Activated CD8-positive, alpha-beta memory T cell treated with anti-CD3 and anti-CD28 coated beads, Interleukin-2, amount 50 U/mL, for 1 hour (primary cell): ENCODE measurements at regions not wholly inside any gene's neighbourhood (a gene's known extent, or its start where the extent isn't known, plus 50 kb on each side); places are given as distances from the start of the nearest gene placed in this dataset.
"Not testable (repeated sequence)": the region's sequence is repeated elsewhere in the genome, so short reads cannot be mapped to it uniquely, and the experiment has no call there.

ENCODE experiments used
- DNase-seq: peaks from one replicate; pipeline ENCODE4 v3.0.0-alpha.2; 2020; ENCODE audit errors: extremely low read depth

DNA sequence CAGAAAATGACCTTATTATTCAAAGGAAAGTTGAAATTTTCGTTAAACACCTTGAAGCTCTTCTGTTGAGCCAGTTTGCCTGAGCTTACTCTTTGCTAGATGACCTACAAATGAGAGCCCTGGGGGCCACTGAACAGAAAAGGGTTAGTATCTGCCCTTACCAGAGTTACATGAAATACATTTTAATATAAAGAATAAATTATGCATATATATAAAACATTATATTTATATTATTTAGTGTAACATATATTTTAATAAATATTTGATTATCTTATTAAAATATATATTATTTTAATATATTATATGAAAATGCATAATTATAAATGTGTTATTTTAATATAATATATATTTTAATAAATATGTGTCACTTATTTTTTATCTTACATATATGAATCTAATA, 628.4 kb upstream of the TPK1 start:
- DNase-seq, result no peak

DNA sequence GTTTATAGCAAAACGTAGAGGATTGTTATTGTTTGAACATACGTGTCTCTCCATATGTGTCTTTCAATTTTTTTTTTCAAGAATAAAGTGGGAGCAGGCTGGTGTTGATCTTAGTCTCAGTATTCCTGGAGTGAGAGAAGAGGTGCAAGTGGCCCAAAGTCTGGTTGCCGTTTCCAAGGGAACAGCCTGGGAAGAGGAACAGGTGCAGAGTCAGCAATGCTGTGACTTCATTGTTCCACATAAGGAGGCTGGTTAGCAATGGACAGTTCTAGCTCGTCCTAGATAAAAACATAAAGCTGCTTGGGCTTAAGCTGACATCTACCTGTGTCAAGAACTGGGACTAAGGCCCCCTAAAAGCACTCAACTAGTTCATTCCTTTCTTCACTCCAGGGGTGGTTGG, 626.6 kb upstream of the TPK1 start:
- no peak for DNase-seq

DNA sequence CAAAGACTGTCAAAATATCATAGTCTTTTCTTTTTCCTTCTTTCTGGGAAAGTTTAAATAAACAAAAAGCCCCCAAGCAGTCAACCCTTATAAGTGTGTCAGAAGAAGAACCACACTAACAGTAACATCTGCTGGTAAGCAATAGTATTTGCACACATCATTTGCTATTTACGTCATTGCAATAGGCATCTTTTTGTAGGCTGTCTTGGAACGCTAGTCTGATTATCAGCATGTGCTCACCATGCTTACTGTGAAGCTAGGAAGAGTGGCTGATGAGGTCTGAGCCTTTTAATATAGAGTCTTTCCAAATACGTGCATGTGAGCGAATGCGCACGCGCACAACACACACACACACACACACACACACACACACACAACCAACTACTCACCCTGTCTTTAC, 599.0 kb upstream of the TPK1 start:
- no peak for DNase-seq

DNA sequence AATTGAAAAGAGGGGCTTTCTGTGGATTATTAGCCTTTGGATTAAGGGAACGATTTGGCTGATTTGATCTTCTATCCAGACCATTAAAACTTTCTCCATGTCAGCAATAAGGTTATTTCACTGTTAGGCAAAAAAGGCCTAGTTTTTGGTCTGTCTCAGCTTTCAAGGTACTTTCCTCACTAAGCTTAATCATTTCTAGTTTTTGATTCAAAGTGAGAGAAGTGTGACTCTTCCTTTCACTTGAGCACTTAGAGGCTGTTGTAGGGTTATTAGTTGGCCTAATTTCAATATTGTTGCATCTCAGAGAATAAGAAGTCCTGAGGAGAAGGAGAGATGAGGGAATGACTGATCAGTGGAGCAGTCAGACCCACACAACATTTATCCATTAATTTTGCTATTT, 596.0 kb upstream of the TPK1 start:
- no peak for DNase-seq

DNA sequence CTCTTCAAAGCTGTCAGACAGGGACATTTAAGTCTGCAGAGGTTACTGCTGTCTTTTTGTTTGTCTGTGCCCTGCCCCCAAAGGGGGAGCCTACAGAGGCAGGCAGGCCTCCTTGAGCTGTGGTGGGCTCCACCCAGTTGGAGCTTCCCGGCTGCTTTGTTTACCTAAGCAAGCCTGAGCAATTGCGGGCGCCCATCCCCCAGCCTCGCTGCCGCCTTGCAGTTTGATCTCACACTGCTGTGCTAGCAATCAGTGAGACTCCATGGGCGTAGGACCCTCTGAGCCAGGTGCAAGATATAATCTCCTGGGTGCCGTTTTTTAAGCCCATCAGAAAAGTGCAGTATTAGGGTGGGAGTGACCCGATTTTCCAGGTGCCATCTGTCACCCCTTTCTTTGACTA, 582.6 kb upstream of the TPK1 start:
- not testable (repeated sequence) for DNase-seq

DNA sequence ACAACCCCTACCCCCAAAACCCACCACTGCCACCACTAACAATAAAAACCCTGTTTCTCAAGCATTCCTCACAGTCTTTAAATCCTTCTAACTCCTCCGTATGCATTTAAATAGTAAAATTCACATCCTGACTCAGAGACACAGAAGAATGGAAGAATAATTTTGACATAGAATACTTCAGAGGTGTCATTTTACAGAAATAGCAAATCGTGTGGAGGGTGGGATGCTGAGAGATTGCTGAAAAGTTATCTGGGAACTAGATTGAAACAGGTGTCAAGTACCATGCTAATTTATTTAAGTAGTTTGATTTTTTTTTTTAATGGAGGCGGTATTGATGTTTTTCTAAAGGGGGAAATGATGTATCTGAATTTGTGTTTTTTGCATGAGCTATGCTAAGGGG, 575.2 kb upstream of the TPK1 start:
- DNase-seq, result no peak

DNA sequence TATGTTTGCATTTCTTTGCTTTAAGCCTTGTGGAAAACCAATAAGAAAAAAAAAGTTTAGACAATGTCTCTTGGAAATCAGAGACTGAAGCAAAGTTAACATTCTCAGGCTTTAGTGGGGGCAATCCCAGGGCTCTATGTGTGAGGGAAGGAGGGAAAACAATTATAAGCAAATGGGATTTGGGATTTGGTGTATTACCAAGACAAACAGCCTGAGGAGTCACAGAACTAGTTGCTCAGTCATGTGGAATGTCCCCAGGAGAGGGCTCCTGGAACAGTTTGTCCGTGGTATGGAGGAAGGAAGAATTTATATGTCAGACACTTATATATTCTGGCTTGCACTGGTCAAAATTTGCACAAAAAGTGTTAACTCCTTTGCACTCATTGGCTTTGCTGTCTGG, 562.9 kb upstream of the TPK1 start:
- DNase-seq, result no peak

DNA sequence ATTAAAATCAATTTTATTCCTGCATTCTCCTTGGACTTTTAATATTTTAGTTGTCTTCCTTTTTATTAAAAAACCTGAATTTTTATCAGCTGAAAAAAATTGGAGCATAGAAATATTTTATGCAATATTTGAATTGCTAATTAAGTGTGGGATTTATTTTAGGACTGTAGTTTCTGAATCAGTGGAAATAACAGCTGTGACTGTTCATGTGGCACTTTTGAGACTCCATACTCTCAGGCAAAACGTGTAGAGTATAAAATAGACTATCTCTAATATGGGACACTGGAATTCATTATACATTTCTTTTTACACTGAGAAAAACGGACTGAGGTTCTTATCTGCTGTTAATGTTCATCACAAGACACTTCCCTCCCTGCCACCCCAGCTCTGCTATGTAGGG, 558.3 kb upstream of the TPK1 start:
- DNase-seq, result no peak

DNA sequence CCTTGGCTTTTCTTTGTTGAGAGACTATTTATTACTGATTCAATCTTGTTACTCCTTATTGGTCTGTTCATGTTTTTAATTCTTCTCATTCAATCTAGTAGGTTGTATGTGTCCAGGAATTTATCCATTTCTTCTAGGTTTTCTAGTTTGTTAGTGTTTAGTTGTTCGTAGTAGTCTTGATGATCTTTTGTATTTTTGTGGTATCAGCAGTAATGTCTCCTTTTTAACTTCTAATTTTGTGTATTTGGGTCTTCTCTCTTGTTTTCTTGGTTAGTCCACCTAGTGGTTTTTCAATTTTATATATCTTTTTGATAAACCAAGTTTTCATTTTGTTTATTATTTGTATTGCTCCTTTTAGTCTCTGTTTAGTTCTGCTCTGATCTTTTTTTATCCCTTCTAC, 546.9 kb upstream of the TPK1 start:
- no peak for DNase-seq

DNA sequence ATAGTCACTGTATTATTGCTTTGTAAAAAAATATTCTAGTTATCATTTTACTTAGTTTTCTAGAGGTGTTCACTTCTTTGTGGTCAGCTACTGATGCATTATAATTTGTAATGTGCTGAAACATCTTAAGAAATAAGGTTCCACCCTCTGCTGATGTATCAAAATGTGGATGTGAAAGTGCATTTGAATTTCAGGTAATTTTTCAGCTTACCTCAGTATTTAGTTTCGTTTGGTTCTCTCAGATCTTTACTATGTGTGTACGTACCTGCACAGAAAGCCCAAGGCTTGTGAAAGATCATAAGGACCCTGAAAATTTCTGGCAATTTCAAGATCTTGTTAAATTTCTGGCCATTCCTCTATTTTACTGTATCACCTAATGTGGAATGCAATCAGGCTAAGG, 542.3 kb upstream of the TPK1 start:
- DNase-seq, result no peak

DNA sequence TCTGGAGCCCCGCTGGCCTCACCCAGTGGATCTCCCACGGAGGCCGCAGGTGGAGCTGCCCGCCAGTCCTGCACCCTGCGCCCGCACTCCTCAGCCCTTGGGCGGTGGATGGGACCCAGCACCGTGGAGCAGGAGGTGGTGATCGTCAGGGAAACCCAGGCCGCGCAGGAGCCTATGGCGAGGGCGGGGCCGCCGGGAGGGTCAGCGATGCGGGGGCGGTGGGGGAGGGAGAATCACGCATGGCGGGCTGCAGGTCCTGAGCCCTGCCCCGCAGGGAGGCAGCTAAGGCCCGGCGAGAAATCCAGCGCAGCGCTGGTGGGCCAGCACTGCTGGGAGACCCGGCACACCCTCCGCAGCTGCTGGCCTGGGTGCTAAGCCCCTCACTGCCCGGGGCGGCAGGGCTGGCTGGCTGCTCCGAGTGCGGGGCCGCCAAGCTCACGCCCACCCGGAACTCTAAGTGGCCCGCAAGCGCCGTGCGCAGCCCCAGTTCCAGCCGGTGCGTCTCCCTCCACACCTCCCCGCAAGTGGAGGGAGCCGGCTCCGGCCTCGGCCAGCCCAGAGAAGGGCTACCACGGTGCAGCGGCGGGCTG, 524.8 kb upstream of the TPK1 start:
- no peak for DNase-seq

DNA sequence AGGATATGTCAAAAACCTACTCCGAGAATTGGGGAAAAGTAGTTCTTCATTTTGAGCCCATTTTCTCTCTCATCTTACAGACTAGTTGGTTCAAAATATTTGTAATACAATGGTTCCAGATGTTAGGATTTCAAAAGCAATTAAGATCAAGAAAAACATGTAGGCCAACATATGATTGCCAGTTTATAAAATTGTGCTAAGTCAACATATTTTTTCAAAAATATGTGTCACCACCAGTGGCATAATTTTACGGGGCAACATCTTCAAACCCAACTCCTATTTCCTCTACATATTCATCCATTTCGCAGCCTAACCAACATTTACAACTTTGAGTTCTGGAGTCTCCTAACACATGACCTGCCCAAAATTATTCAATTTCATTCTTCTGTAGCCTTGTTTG, 514.5 kb upstream of the TPK1 start:
- DNase-seq, result no peak

DNA sequence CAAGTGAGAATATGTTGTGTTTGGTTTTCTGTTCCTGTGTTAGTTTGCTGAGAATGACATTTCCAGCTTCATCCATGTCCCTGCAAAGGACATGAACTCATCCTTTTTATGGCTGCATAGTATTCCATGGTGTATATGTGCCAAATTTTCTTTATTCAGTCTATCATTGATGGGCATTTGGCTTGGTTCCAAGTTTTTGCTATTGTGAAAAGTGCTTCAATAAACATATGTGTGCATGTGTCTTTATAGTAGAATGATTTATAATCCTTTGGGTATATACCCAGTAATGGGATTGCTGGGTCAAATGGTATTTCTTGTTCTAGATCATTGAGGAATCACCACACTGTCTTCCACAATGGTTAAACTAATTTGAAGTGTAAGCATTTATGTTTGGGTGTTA, 513.6 kb upstream of the TPK1 start:
- DNase-seq, result not testable (repeated sequence)

DNA sequence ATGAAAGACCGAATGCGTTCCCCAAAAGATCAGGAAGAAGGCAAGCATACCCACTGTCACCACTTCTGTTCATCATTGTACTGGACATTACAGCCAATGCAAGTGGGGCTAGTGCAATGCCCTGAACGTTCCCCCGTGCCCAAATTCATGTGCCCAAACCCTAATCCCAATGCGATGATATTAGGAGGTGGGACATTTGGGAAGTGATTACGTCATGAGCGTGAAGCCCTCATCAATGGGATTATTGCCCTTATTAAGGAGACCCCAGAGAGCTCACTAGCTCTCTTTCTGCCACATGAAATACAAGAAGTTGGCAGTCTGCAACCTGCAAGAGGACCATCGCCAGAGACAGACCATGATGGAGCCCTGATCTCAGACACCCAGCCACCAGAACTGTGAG, 511.4 kb upstream of the TPK1 start:
- DNase-seq, result no peak

DNA sequence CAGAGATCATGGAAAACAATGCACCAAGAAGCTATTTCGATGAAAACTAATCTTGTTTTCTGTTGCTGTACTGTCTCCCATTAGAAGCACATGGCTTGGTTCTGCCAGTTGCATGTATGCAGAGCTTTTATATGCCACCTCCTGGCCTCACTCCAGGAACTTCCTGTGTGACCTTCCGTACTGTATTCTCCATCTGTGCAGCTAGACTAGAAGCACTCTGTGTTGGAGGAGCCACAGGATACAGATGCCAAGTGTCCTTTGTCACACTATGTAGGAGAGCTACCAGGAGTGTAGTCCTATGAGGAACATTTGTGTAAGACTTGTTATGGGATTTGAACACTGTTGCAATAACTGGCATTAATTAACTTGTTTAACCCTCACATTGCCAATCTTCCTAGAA, 503.5 kb upstream of the TPK1 start:
- no peak for DNase-seq

DNA sequence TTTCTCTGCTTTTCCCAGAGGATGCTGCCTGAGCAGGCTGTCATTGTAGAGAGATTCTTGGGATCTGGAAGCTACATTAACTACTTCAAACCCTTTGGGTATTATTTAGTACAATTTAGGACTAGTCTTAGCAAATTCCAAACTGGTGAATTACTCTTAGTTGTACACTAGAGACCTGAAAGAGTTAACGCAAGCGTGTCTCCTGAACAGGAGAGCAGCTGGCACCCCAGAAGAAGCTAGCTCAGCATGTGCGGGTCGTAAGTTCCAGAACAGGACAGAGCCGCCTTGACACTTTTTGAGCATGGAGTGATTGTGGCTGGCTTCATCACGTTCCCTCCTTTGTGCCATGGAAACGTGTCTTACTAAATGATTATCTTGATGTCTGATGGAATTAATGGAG, 495.7 kb upstream of the TPK1 start:
- no peak for DNase-seq

DNA sequence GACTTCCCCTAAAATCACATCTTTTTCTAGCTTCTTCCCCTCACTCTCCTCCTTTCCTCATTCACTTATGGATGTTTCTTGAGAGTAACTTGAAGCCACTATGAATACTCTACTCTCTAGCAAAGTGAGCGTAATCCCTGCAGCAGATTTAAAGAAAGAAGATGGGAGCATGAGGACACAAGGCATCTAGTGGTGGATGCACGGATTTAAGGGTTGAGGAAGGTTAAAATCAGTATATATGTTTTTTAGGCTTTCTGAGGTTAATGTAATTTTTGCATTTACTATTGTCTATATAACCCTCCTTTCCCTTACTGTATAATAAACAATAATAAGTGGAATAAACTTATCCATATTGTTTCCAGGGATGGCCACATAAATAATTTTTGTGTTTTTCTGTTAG, 495.2 kb upstream of the TPK1 start:
- DNase-seq, result no peak

DNA sequence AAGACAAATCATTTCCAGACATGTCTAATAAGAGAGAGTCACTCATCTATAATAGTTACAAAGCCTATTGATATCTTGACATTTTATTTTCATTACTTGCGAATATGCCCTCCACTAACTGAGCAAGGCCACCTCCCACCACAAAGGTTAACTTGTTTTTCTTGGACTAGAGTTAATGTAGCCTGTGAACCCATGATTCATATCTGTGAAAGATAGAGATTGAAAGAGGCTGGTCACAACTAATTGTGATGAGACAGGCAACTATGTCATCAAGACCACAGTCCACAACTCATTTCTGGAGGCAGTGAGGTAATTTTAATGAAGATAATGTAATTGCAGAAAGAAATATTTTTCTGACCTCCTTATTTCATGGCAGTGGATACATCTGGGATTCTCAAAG, 491.8 kb upstream of the TPK1 start:
- no peak for DNase-seq

DNA sequence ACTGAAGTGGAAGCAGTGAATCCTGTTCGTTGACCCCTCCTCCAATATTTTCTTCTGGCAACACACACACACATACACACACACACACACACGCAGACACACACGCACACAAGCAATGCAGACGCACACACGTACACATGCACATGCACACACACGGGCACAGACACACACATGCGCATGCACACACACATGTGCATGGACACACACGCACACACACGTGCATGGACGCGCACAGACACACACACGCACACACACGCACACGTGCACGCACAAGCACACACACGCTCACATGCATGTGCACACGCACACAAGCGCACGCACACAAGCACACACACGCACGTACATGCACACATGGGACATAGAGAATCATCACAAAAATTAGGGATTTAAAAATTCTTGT, 488.2 kb upstream of the TPK1 start:
- no peak for DNase-seq

DNA sequence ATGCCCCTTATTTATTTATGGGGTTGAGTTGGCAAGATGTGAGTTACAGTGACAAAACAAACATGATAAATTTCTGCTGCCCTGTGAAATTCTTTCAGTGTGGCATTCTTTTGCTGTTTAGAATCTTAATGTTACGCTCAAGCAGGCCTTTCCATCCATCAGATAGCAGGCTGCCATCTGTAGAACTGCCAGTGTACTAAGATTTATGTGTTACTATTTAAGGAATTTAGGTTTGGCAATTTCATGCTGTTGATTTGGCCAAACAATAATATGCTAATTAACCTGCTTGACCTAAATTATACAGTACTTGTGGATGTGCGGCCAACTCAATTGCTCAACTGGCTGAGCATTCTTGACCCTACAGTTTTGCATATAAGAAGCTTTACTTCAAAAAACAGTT, 477.7 kb upstream of the TPK1 start:
- DNase-seq, result no peak

DNA sequence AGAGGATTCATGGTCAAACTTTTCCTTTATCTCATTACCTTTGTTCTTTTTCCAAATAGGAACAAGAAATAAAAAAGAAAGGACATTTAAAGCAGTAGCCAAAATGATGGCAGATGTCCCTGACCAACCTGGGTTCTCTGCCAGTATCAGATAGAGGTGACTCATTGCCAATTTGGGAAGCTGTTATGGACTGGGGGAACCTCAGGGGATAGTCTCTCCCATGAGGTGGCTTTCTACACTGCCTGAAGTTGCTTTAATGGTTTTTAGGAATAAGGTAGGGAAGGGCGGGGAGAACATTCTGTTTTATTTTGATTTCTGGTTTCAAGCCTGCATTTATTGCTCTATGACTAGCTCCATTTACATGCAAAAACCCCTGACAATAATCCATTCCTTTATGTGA, 457.9 kb upstream of the TPK1 start:
- no peak for DNase-seq

DNA sequence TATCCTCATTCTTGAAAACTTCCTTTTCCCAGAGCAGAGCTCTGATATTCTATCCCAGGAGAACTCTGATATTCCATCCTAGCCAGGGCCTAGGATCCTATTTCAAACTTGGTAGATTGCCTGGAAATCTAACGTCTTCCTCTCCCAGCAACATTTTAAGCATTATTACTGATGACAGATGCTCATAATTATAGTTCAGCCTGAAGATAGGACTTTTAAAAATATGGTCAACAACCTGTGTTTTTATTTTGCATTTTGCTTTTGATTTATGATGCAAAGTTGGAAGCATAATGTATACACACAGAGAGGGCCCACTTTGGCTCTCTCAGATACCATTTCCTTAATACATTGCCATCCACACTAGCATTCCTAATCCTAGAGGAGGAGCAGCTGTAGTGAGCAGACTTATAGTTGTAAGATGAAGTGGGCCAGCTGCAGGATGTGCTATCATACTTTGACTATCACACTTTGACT, 457.4 kb upstream of the TPK1 start:
- no peak for DNase-seq

DNA sequence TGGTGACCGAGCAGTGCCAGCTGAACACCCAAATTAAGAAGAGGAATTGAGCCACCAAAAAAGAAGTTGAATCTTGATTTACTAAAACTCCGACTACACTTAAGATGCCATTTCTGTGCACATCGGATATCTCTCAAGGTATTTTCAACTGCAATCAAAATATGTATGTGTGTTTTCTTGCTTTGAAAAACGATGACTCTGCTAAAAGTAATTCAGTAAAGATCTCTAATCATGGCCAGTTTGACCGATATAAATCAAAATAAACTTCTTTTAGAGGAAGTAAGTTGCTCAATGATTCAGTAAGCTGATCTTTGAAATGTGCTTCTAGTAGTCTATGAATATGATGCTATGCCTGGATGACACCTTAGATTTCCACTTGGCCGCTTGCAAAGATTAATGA, 453.5 kb upstream of the TPK1 start:
- no peak for DNase-seq

DNA sequence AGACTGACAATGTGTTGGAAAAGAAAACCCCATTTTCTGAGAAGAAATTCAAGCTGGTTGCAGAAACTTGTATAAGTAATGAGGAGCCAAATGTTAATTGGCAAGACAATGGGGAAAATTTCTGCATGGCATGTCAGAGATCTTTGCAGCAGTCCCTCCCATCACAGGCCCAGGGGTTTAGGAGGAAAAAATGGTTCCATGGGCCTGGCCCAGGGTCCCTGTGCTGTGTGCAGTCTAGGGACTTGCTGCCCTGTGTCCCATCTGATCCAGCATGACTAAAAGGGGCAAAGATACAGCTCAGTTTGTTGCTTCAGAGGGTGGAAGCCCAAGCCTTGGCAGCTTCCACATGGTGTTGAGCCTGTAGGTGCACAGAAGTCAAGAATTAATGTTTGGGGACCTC, 440.3 kb upstream of the TPK1 start:
- DNase-seq, result no peak
